ENCODE measurements at regions not wholly inside any gene's neighbourhood (a gene's known extent, or its start where the extent isn't known, plus 50 kb on each side); places are given as distances from the start of the nearest gene placed in this dataset.

DNA sequence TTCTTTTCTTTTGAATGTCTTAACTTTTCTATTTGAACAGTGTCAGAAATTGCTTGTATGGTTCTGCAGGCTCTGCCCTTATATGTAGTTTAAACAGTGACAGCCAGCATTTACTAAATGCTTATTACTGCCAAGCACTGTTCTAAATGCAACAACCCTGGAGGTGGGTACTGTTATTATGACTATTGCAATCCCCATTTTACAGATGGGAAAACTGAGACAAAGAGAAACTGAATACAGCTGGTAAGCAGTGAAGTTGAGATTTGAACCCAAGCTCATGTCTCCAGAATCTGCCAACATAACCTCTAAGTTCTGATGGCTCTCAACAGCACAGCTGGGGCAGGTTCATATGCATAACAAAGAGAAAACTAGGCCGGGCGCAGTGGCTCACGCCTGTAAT, 105.7 kb upstream of the GATA6 start:
- Histone ChIP-seq H3K9ac (ENCODE audit: low read depth, low read length, poor library complexity) (no peak overlapping the region), H3K4me3 (ENCODE audit: low read length in 2 of 2) (no peak overlapping the region), H2BK12ac (ENCODE audit: low read length) (no peak overlapping the region), H4K8ac (ENCODE audit: low read depth, low read length) (no peak overlapping the region), H3K18ac (ENCODE audit: low read length) (no peak overlapping the region), H3K14ac (ENCODE audit: low read length) (no peak overlapping the region), H2BK5ac (ENCODE audit: low read length) (no peak overlapping the region), H3K27me3 (ENCODE audit: control insufficient read depth in 3 of 3, insufficient read depth in 3 of 3, low read depth in 1 of 3, low read length in 3 of 3) (peaks cover 0 to 1% (median 0%) of the 10 kb centered on the region in 3 experiments), H2AFZ (ENCODE audit: low read length) (no peak overlapping the region), H3K36me3 (replicated peaks in 1 of 2; ENCODE audit: control insufficient read depth in 2 of 2, insufficient read depth in 2 of 2, low read length in 2 of 2) (no peaks in the 10 kb centered on the region), H2BK120ac (ENCODE audit: low read depth, low read length) (no peak overlapping the region), H3K79me1 (ENCODE audit: low read depth, low read length) (no peaks in the 10 kb centered on the region), H3K4me2 (ENCODE audit: insufficient read depth, low read length, poor library complexity, severe bottlenecking) (no peak overlapping the region), H2BK15ac (ENCODE audit: low read length) (no peak overlapping the region), H3K4me1 (ENCODE audit: control insufficient read depth in 2 of 2, insufficient read depth in 1 of 2, low read depth in 1 of 2, low read length in 2 of 2) (peaks cover 0 to 1% of the 10 kb centered on the region in 2 donors), H3K27ac (replicated peaks; ENCODE audit: low read length) (no peak overlapping the region), H3K23ac (ENCODE audit: low read depth, low read length, poor library complexity) (no peak overlapping the region), H3K9me3 (replicated peaks in 1 of 2; ENCODE audit: control insufficient read depth in 2 of 2, insufficient read depth in 1 of 2, low read depth in 1 of 2, low read length in 2 of 2) (no peaks in the 10 kb centered on the region), H4K91ac (ENCODE audit: low read depth, low read length, poor library complexity) (no peak overlapping the region), H2AK5ac (ENCODE audit: low read depth, low read length) (no peak overlapping the region), H3K4ac (ENCODE audit: low read length) (no peak overlapping the region)
- WGBS, 2 donors (ENCODE audit: extremely low coverage in 2 of 2, insufficient read length in 2 of 2, insufficient replicate concordance in 1 of 2), result no CpG with 5 or more reads among the region's 3 CpGs
- DNase-seq (ENCODE audit: low spot score), result no peak

DNA sequence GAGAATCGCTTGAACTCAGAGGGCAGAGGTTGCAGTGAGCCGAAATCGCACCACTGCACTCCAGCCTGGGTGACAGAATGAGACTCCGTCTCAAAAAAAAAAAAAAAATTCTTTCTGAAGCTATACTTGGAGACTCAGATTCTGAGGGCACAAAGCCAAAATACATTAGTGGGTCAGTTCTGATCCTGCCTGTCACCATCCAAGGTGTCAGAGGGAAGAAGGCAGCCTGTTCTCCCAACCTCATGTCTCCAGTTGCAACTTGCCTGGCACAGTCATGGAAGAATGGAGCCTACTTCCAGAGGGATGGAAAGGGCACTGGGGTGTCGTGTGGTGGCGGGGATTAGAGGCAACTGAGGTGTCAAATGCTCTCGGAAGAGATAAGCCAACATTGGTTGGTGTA, 104.8 kb upstream of the GATA6 start:
- Histone ChIP-seq H3K4me3 (ENCODE audit: low read length in 2 of 2) (no peak overlapping the region), H3K23ac (ENCODE audit: low read depth, low read length, poor library complexity) (no peak overlapping the region), H3K79me1 (ENCODE audit: low read depth, low read length) (no peaks in the 10 kb centered on the region), H3K14ac (ENCODE audit: low read length) (no peak overlapping the region), H2BK5ac (ENCODE audit: low read length) (no peak overlapping the region), H2AFZ (ENCODE audit: low read length) (no peak overlapping the region), H3K9ac (ENCODE audit: low read depth, low read length, poor library complexity) (no peak overlapping the region), H3K27me3 (ENCODE audit: control insufficient read depth in 3 of 3, insufficient read depth in 3 of 3, low read depth in 1 of 3, low read length in 3 of 3) (peaks cover 0 to 1% (median 0%) of the 10 kb centered on the region in 3 experiments), H2BK15ac (ENCODE audit: low read length) (no peak overlapping the region), H3K4me2 (ENCODE audit: insufficient read depth, low read length, poor library complexity, severe bottlenecking) (no peak overlapping the region), H4K8ac (ENCODE audit: low read depth, low read length) (no peak overlapping the region), H2BK120ac (ENCODE audit: low read depth, low read length) (no peak overlapping the region), H2AK5ac (ENCODE audit: low read depth, low read length) (no peak overlapping the region), H2BK12ac (ENCODE audit: low read length) (no peak overlapping the region), H3K18ac (ENCODE audit: low read length) (no peak overlapping the region), H3K27ac (replicated peaks; ENCODE audit: low read length) (no peak overlapping the region), H3K4ac (ENCODE audit: low read length) (no peak overlapping the region), H3K9me3 (replicated peaks in 1 of 2; ENCODE audit: control insufficient read depth in 2 of 2, insufficient read depth in 1 of 2, low read depth in 1 of 2, low read length in 2 of 2) (no peaks in the 10 kb centered on the region), H3K4me1 (ENCODE audit: control insufficient read depth in 2 of 2, insufficient read depth in 1 of 2, low read depth in 1 of 2, low read length in 2 of 2) (peaks cover 0 to 1% of the 10 kb centered on the region in 2 donors), H4K91ac (ENCODE audit: low read depth, low read length, poor library complexity) (no peak overlapping the region), H3K36me3 (replicated peaks in 1 of 2; ENCODE audit: control insufficient read depth in 2 of 2, insufficient read depth in 2 of 2, low read length in 2 of 2) (no peaks in the 10 kb centered on the region)
- WGBS, 2 donors (ENCODE audit: extremely low coverage in 2 of 2, insufficient read length in 2 of 2, insufficient replicate concordance in 1 of 2), result no CpG with 5 or more reads among the region's 7 CpGs
- DNase-seq (ENCODE audit: low spot score), result no peak

DNA sequence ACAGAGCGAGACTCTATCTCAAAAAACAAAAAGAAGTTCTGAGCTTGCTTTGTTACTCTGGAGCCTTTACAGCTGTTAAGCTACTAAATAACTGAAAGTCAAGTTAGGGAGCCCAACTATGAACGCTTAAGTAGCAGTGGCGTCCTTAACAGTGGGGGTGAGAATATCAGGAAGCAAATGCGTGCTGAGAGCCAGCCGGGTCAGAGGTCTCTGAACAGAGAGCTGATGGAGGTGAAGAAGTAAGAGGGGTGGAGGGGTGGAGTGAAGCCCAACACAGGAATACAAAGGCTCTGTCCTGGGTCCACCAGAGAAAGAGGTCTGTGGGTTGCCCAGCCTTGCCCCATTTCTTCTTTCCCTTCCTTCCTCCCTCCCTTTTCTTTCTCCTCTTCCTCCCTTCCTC, 104.1 kb upstream of the GATA6 start:
- no peak overlapping the region for H3K23ac ChIP-seq (ENCODE audit: low read depth, low read length, poor library complexity)
- H4K8ac ChIP-seq (ENCODE audit: low read depth, low read length), result no peak overlapping the region
- no peak overlapping the region for H3K4ac ChIP-seq (ENCODE audit: low read length)
- no peak overlapping the region for H2BK12ac ChIP-seq (ENCODE audit: low read length)
- no peak overlapping the region for H2AFZ ChIP-seq (ENCODE audit: low read length)
- H2BK15ac ChIP-seq (ENCODE audit: low read length), result no peak overlapping the region
- no peaks in the 10 kb centered on the region for H3K36me3 ChIP-seq (replicated peaks in 1 of 2; ENCODE audit: control insufficient read depth in 2 of 2, insufficient read depth in 2 of 2, low read length in 2 of 2)
- no peak overlapping the region for H3K9ac ChIP-seq (ENCODE audit: low read depth, low read length, poor library complexity)
- H2AK5ac ChIP-seq (ENCODE audit: low read depth, low read length), result no peak overlapping the region
- no CpG with 5 or more reads among the region's 5 CpGs for WGBS, 2 donors (ENCODE audit: extremely low coverage in 2 of 2, insufficient read length in 2 of 2, insufficient replicate concordance in 1 of 2)
- peaks cover 0 to 5% of the 10 kb centered on the region in 2 donors for H3K4me1 ChIP-seq (ENCODE audit: control insufficient read depth in 2 of 2, insufficient read depth in 1 of 2, low read depth in 1 of 2, low read length in 2 of 2)
- no peak overlapping the region for H2BK120ac ChIP-seq (ENCODE audit: low read depth, low read length)
- DNase-seq (ENCODE audit: low spot score), result no peak
- peaks cover 0 to 1% (median 0%) of the 10 kb centered on the region in 3 experiments for H3K27me3 ChIP-seq (ENCODE audit: control insufficient read depth in 3 of 3, insufficient read depth in 3 of 3, low read depth in 1 of 3, low read length in 3 of 3)
- H3K27ac ChIP-seq (replicated peaks; ENCODE audit: low read length), result no peak overlapping the region
- no peak overlapping the region for H3K4me2 ChIP-seq (ENCODE audit: insufficient read depth, low read length, poor library complexity, severe bottlenecking)
- no peak overlapping the region for H2BK5ac ChIP-seq (ENCODE audit: low read length)
- no peak overlapping the region for H3K18ac ChIP-seq (ENCODE audit: low read length)
- no peaks in the 10 kb centered on the region for H3K79me1 ChIP-seq (ENCODE audit: low read depth, low read length)
- no peak overlapping the region for H3K14ac ChIP-seq (ENCODE audit: low read length)
- H3K9me3 ChIP-seq (replicated peaks in 1 of 2; ENCODE audit: control insufficient read depth in 2 of 2, insufficient read depth in 1 of 2, low read depth in 1 of 2, low read length in 2 of 2), result no peaks in the 10 kb centered on the region
- H4K91ac ChIP-seq (ENCODE audit: low read depth, low read length, poor library complexity), result no peak overlapping the region
- H3K4me3 ChIP-seq (ENCODE audit: low read length in 2 of 2), result no peak overlapping the region

DNA sequence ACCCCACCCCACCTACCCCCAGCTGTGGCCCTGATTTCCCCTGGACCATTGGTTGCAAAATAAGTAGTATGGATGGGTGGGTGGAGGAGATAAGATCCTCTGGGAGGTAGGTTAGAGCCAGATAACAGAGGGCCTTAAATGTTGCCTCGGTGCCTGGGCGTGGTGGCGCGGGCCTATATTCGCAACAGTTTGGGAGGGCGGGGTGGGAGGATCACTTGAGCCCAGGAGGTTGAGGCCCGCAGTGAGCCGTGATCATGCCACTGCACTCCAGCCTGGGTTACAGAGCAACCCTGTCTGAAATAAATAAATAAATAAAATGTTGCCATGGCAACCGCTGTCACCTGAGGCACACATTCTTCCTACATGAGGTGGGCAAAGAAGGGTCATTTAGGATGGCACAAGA, 103.3 kb upstream of the GATA6 start:
- Histone ChIP-seq H2BK12ac (ENCODE audit: low read length) (no peak overlapping the region), H3K4me1 (ENCODE audit: control insufficient read depth in 2 of 2, insufficient read depth in 1 of 2, low read depth in 1 of 2, low read length in 2 of 2) (peaks cover 0 to 4% of the 10 kb centered on the region in 2 donors), H3K4ac (ENCODE audit: low read length) (no peak overlapping the region), H3K14ac (ENCODE audit: low read length) (no peak overlapping the region), H3K27ac (replicated peaks; ENCODE audit: low read length) (no peak overlapping the region), H3K4me3 (ENCODE audit: low read length in 2 of 2) (no peak overlapping the region), H3K27me3 (ENCODE audit: control insufficient read depth in 3 of 3, insufficient read depth in 3 of 3, low read depth in 1 of 3, low read length in 3 of 3) (peaks cover 0 to 1% (median 0%) of the 10 kb centered on the region in 3 experiments), H2AK5ac (ENCODE audit: low read depth, low read length) (no peak overlapping the region), H3K4me2 (ENCODE audit: insufficient read depth, low read length, poor library complexity, severe bottlenecking) (no peak overlapping the region), H4K8ac (ENCODE audit: low read depth, low read length) (no peak overlapping the region), H4K91ac (ENCODE audit: low read depth, low read length, poor library complexity) (no peak overlapping the region), H3K79me1 (ENCODE audit: low read depth, low read length) (no peaks in the 10 kb centered on the region), H3K9ac (ENCODE audit: low read depth, low read length, poor library complexity) (no peak overlapping the region), H2BK15ac (ENCODE audit: low read length) (no peak overlapping the region), H3K9me3 (replicated peaks in 1 of 2; ENCODE audit: control insufficient read depth in 2 of 2, insufficient read depth in 1 of 2, low read depth in 1 of 2, low read length in 2 of 2) (no peaks in the 10 kb centered on the region), H2BK120ac (ENCODE audit: low read depth, low read length) (no peak overlapping the region), H2AFZ (ENCODE audit: low read length) (no peak overlapping the region), H3K36me3 (replicated peaks in 1 of 2; ENCODE audit: control insufficient read depth in 2 of 2, insufficient read depth in 2 of 2, low read length in 2 of 2) (no peaks in the 10 kb centered on the region), H3K18ac (ENCODE audit: low read length) (no peak overlapping the region), H2BK5ac (ENCODE audit: low read length) (no peak overlapping the region), H3K23ac (ENCODE audit: low read depth, low read length, poor library complexity) (no peak overlapping the region)
- DNase-seq (ENCODE audit: low spot score), result no peak
- WGBS, 2 donors (ENCODE audit: extremely low coverage in 2 of 2, insufficient read length in 2 of 2, insufficient replicate concordance in 1 of 2), result no CpG with 5 or more reads among the region's 9 CpGs

All from neuronal stem cell (in vitro differentiated cells).